PFSK-1 (cell line): ENCODE measurements at regions not wholly inside any gene's neighbourhood (a gene's known extent, or its start where the extent isn't known, plus 50 kb on each side); places are given as distances from the start of the nearest gene placed in this dataset.

Experiments used
- FOXP2 ChIP-seq: optimal IDR thresholded peaks from 2 replicates; pipeline ENCODE3; 2011; ENCODE audit warnings: borderline replicate concordance, control low read depth, inconsistent platforms; ENCODE audit not compliant: insufficient read depth; ENCODE audit errors: extremely low read length, extremely low read depth
- POLR2AphosphoS5 ChIP-seq: IDR thresholded peaks from 2 replicates; pipeline ENCODE4 v1.6.1; 2012; ENCODE audit warnings: low read depth, mild to moderate bottlenecking, control low read depth, low read length, moderate library complexity
- REST ChIP-seq, 2 experiments: IDR thresholded peaks; 2 replicates each; pipeline versions ENCODE4 v1.6.1 to v1.8.0; 2011 to 2012; ENCODE audit warnings: low read depth in 2 of 2, low read length in 2 of 2, control low read depth in 1 of 2, inconsistent platforms in 1 of 2, mild to moderate bottlenecking in 1 of 2, moderate library complexity in 1 of 2; ENCODE audit not compliant: insufficient read depth in 1 of 2
- SIN3A ChIP-seq: IDR thresholded peaks from 2 replicates; pipeline ENCODE4 v1.6.1; 2012; ENCODE audit warnings: mild to moderate bottlenecking, low read length, moderate library complexity, borderline replicate concordance; ENCODE audit not compliant: insufficient read depth
- TAF1 ChIP-seq: IDR thresholded peaks from 2 replicates; pipeline ENCODE4 v1.6.1; 2012; ENCODE audit warnings: low read length, control low read depth, borderline replicate concordance; ENCODE audit not compliant: insufficient read depth

- TF ChIP-seq TAF1 (no peak), REST (IDR thresholded peaks at IDR 0.05; ENCODE audit: insufficient read depth in 1 of 2, low read depth in 2 of 2, low read length in 2 of 2) (no peak), POLR2AphosphoS5 (no peak), SIN3A (no peak), FOXP2 (no peak)
Observed at GRCh38 chr4:31307029-31307428, 586.9 kb downstream of the PCDH7 start.

GRCh38 chr4:31324814-31325213, 604.6 kb downstream of the PCDH7 start:
- no peak for TF ChIP-seq FOXP2
- no peak for TF ChIP-seq TAF1
- TF ChIP-seq POLR2AphosphoS5, result no peak
- TF ChIP-seq REST (IDR thresholded peaks at IDR 0.05; ENCODE audit: insufficient read depth in 1 of 2, low read depth in 2 of 2, low read length in 2 of 2), result no peak
- TF ChIP-seq SIN3A, result no peak

- TF ChIP-seq POLR2AphosphoS5, result no peak
- TF ChIP-seq TAF1, result no peak
- TF ChIP-seq FOXP2, result no peak
- TF ChIP-seq SIN3A, result no peak
- no peak for TF ChIP-seq REST (IDR thresholded peaks at IDR 0.05; ENCODE audit: insufficient read depth in 1 of 2, low read depth in 2 of 2, low read length in 2 of 2)
Observed at GRCh38 chr4:31325300-31325699, 605.1 kb downstream of the PCDH7 start.

GRCh38 chr4:31327031-31327430, 606.9 kb downstream of the PCDH7 start:
- TF ChIP-seq POLR2AphosphoS5 (no peak), TAF1 (no peak), FOXP2 (no peak), REST (IDR thresholded peaks at IDR 0.05; ENCODE audit: insufficient read depth in 1 of 2, low read depth in 2 of 2, low read length in 2 of 2) (no peak), SIN3A (no peak)

- TF ChIP-seq POLR2AphosphoS5, result no peak
- TF ChIP-seq REST (IDR thresholded peaks at IDR 0.05; ENCODE audit: insufficient read depth in 1 of 2, low read depth in 2 of 2, low read length in 2 of 2), result no peak
- no peak for TF ChIP-seq TAF1
- TF ChIP-seq SIN3A, result no peak
- no peak for TF ChIP-seq FOXP2
Observed at GRCh38 chr4:31328932-31329331, 608.8 kb downstream of the PCDH7 start.
